Activated CD4-positive, alpha-beta memory T cell treated with anti-CD3 and anti-CD28 coated beads, Interleukin-2, amount 10 ng/mL, durations not matched to agents 7 days and 5 days (primary cell): ENCODE measurements at regions not wholly inside any gene's neighbourhood (a gene's known extent, or its start where the extent isn't known, plus 50 kb on each side); places are given as distances from the start of the nearest gene placed in this dataset.

Experiments used
- CTCF ChIA-PET: fragments of 350-600 bp; sonication (Branson Sonifier 250); formaldehyde crosslinking; loops from one replicate; lab custom pipeline; 2021; ENCODE audit warnings: antibody characterized with exemption, inconsistent platforms; lab: Charles Lee
- POLR2A ChIA-PET: fragments of 350-600 bp; sonication (Branson Sonifier 250); formaldehyde crosslinking; loops from one replicate; lab custom pipeline; 2021; ENCODE audit warnings: antibody characterized with exemption; lab: Charles Lee
- DNase-seq: peaks from one replicate; pipeline ENCODE4 v3.0.0-alpha.2; 2020
- H3K27ac Mint-ChIP-seq: one replicate; pipeline ENCODE4 v1.8.0; 2021; ENCODE audit warnings: mild to moderate bottlenecking, mixed read lengths
- H3K27me3 Mint-ChIP-seq: one replicate; pipeline ENCODE4 v1.8.0; 2021; ENCODE audit warnings: mixed read lengths
- H3K36me3 Mint-ChIP-seq: one replicate; pipeline ENCODE4 v1.8.0; 2021; ENCODE audit warnings: low read depth, mixed read lengths
- H3K4me1 Mint-ChIP-seq: one replicate; pipeline ENCODE4 v1.8.0; 2021; ENCODE audit warnings: mixed read lengths
- H3K4me3 Mint-ChIP-seq: one replicate; pipeline ENCODE4 v1.8.0; 2021; ENCODE audit warnings: mild to moderate bottlenecking, mixed read lengths
- H3K9me3 Mint-ChIP-seq: one replicate; pipeline ENCODE4 v1.8.0; 2021; ENCODE audit warnings: mixed read lengths

DNA sequence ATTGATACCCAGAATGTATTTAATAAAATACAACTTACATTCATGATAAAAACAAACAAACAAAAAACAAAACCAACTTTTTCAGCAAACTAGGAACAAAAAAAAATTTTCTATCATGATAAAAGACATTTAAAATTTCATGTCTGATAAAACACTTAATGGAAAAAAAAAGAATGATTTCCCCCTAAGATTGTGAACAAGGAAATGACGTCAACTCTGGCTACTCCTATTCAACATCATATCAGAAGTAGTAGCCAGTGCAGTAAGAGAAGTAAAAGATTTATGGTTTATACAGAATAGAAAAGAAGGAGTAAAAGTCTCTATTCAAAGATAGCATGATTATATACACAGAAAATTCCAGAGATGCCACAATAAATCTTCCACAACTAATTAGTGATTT is 1306.6 kb downstream of the FSCB start:
- CTCF ChIA-PET, result no interaction called here
- H3K27ac Mint-ChIP-seq, result no peak overlapping the region
- no peaks in the 10 kb centered on the region for H3K36me3 Mint-ChIP-seq
- H3K27me3 Mint-ChIP-seq, result no peaks in the 10 kb centered on the region
- no peaks in the 10 kb centered on the region for H3K9me3 Mint-ChIP-seq
- H3K4me1 Mint-ChIP-seq, result no peaks in the 10 kb centered on the region
- POLR2A ChIA-PET, result no interaction called here
- no peak overlapping the region for H3K4me3 Mint-ChIP-seq
- no peak for DNase-seq

DNA sequence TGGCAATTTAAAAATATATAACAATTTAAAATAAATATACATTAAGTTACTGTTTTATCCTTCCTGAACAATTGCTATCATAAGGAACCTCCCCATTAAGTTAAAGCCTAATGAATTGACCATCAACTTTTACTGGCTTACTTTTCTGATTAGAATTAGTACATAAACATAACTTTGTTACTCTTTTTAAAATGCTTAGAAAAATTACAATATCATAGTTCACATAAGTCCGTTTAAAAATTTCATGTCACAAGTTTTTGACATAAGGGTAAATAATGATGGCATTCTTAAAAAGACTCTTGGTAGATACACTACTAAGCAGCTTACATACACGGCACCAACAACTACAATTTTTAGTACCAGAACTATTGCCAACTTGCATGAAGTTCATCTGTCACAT is 1308.6 kb downstream of the FSCB start:
- no peak overlapping the region for H3K4me3 Mint-ChIP-seq
- no peaks in the 10 kb centered on the region for H3K36me3 Mint-ChIP-seq
- CTCF ChIA-PET, result no interaction called here
- H3K9me3 Mint-ChIP-seq, result no peaks in the 10 kb centered on the region
- no peak for DNase-seq
- POLR2A ChIA-PET, result no interaction called here
- H3K4me1 Mint-ChIP-seq, result no peaks in the 10 kb centered on the region
- no peak overlapping the region for H3K27ac Mint-ChIP-seq
- H3K27me3 Mint-ChIP-seq, result no peaks in the 10 kb centered on the region

DNA sequence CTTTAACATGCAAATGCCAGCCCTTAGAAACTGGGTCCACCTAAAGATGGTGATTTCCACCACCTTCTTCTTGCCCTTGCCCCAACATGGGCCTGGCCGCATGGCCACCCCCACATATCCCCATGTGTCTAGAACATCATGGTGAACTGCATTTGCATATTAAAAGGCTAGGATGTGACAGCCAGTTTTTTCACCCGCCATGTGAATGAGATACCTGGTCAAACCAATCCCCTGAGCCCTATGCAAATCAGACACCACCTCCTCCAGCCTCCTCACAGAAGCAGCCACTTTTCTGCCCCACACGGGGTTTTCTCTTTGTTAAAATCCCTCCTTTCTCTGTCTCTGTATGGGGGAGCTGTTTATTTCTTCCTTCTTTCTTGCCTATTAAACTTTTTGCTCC is 1322.5 kb downstream of the FSCB start:
- no peak overlapping the region for H3K27ac Mint-ChIP-seq
- no peaks in the 10 kb centered on the region for H3K27me3 Mint-ChIP-seq
- H3K9me3 Mint-ChIP-seq, result peaks cover 4% of the 10 kb centered on the region
- ChIA-PET CTCF (no interaction called here), POLR2A (no interaction called here)
- no peaks in the 10 kb centered on the region for H3K4me1 Mint-ChIP-seq
- no peak for DNase-seq
- no peak overlapping the region for H3K4me3 Mint-ChIP-seq
- H3K36me3 Mint-ChIP-seq, result no peaks in the 10 kb centered on the region

DNA sequence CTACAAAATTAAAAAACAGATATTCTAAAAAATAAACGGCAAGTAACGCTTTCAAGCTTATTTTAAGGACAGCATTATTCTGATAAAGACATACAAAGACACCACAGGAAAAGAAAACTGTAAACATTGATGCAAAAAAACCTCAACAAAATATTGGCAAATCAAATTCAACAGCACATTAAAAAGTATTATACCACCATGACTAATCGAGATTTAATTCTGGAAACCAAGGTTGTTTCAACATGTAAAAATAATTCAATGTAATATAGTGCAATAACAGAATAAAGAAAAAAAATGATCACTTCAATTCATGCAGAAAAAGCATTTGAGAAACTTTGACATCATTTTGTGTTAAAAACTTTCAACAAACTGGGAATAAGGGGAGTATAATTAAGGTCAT is 1323.2 kb downstream of the FSCB start:
- no peak for DNase-seq
- H3K4me1 Mint-ChIP-seq, result no peaks in the 10 kb centered on the region
- no peak overlapping the region for H3K27ac Mint-ChIP-seq
- no peaks in the 10 kb centered on the region for H3K27me3 Mint-ChIP-seq
- CTCF ChIA-PET, result no interaction called here
- H3K36me3 Mint-ChIP-seq, result no peaks in the 10 kb centered on the region
- H3K4me3 Mint-ChIP-seq, result no peak overlapping the region
- POLR2A ChIA-PET, result no interaction called here
- peaks cover 3% of the 10 kb centered on the region for H3K9me3 Mint-ChIP-seq

DNA sequence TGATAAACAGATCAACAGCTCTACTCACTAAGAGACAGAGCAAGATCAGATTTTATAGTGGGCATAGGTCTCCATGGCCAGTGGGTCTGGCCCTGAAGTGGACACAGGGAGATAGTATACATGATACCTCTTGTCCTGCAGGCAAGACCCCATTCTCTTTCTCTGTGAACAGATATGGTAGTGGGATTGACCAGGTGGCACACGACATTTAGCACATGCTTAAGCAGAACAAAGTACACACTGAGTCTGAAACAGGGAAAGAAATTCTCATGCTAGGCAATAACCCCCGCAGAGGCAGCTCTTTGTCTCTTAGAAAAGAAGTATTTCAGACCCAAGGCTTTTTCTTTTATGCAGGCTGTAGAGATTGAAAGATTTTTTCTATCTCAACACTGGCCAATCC is 1331.2 kb downstream of the FSCB start:
- Mint-ChIP-seq H3K36me3 (no peaks in the 10 kb centered on the region), H3K27me3 (no peaks in the 10 kb centered on the region), H3K4me1 (no peaks in the 10 kb centered on the region), H3K27ac (no peak overlapping the region), H3K9me3 (peaks cover 3% of the 10 kb centered on the region), H3K4me3 (no peak overlapping the region)
- CTCF ChIA-PET, result no interaction called here
- no peak for DNase-seq
- POLR2A ChIA-PET, result no interaction called here

DNA sequence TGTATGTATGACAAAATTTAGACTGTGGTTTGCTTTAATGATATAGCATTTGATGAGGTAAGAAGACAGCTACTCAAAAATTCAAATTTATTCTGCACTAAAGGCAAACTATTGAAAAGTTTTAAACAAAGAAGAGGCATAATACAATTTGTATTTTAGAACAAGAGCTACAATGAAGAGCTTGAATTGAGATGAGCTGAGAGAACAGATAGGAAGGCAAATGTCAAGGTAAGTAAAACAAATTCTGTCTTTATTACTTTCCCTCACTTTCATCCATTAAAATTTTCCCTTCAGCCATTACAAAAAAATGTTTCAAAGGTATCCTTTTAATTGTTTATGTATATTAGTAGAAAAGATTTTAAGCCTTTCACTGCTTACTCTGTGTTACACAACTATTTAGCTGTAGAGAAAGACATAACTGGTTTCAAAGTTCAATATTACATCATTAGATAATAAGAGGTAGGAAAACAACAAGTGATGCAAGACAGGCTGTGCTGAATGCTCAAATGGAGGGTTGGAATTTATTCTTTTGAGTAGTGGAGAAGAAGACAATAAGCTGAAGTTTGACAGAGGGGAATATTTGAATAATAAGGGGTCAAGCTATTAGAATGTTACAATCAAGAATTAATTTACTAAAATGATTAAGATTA is 1334.1 kb downstream of the FSCB start:
- H3K9me3 Mint-ChIP-seq, result no peaks in the 10 kb centered on the region
- no peak for DNase-seq
- ChIA-PET POLR2A (no interaction called here), CTCF (no interaction called here)
- no peak overlapping the region for H3K4me3 Mint-ChIP-seq
- no peak overlapping the region for H3K27ac Mint-ChIP-seq
- no peaks in the 10 kb centered on the region for H3K36me3 Mint-ChIP-seq
- no peaks in the 10 kb centered on the region for H3K27me3 Mint-ChIP-seq
- H3K4me1 Mint-ChIP-seq, result no peaks in the 10 kb centered on the region

DNA sequence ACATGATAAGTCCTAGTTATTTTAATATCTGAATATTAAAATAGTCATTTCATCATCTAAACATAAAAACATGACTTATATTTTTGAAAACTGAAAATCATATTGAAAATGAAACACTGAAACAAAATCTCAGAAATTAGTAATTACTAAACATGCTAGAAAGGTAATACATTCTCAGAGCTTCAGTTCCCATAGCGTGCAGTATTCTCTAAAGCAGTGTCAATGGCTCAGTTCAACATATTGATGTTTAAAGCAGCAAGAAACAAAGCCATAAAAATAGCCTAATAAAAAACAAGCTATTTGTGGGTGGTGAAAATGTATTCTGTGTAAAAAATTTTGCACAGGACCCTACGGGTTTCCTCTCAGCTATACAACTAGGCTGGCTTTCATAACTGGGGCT is 1337.4 kb downstream of the FSCB start:
- Mint-ChIP-seq H3K27me3 (no peaks in the 10 kb centered on the region), H3K27ac (no peak overlapping the region), H3K4me3 (no peak overlapping the region), H3K36me3 (no peaks in the 10 kb centered on the region), H3K9me3 (peaks cover 3% of the 10 kb centered on the region), H3K4me1 (no peaks in the 10 kb centered on the region)
- DNase-seq, result no peak
- CTCF ChIA-PET, result no interaction called here
- POLR2A ChIA-PET, result no interaction called here

DNA sequence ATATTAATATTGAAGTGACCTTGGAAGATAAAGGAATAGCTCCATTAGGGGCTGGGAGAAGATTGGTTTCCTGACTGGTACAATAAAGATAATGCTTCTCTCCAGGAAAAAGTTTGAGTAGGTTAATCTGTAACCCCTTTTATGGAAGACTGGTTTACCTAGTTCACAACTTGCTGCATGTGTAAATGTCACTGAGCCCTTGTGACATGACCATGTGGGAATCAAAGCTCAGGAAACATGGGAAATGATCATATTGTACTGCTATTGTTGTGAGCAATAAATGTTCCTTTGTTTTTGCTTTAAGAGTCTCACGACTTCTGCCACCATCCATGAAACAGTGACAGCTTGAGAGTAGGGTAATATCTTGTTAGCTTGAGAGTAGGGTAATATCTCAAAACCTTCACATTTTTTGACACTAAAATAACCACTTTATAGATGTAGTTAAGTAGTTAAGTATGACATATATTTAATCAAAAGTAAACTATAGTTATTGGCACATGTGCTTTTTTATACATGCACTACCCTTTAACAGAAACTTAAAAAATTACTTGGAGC is 1338.6 kb downstream of the FSCB start:
- Mint-ChIP-seq H3K27ac (no peak overlapping the region), H3K9me3 (peaks cover 8% of the 10 kb centered on the region), H3K4me1 (no peaks in the 10 kb centered on the region), H3K4me3 (no peak overlapping the region), H3K27me3 (no peaks in the 10 kb centered on the region), H3K36me3 (no peaks in the 10 kb centered on the region)
- DNase-seq, result no peak
- POLR2A ChIA-PET, result no interaction called here
- CTCF ChIA-PET, result no interaction called here

DNA sequence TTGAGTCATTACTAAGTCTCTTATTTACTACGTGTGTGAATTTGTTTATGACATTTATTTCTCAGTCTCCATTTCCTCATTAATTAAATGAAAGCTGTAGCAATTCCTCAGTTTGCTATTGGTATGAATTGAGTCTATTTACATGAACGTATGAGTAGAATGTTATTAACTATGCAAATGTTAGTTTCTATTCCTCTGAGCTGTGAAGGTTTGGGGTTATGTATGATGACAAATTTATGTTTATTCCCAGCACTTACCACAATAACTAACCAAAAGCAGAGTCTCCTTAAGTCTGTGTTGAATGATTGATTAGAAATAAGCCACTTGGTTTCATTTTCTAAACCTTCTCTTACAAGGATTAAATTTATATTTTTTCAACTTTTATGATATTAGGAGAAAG is 1340.9 kb downstream of the FSCB start:
- no peak overlapping the region for H3K27ac Mint-ChIP-seq
- ChIA-PET POLR2A (no interaction called here), CTCF (no interaction called here)
- peaks cover 9% of the 10 kb centered on the region for H3K9me3 Mint-ChIP-seq
- H3K4me3 Mint-ChIP-seq, result no peak overlapping the region
- DNase-seq, result no peak
- H3K36me3 Mint-ChIP-seq, result no peaks in the 10 kb centered on the region
- H3K27me3 Mint-ChIP-seq, result no peaks in the 10 kb centered on the region
- H3K4me1 Mint-ChIP-seq, result no peaks in the 10 kb centered on the region

DNA sequence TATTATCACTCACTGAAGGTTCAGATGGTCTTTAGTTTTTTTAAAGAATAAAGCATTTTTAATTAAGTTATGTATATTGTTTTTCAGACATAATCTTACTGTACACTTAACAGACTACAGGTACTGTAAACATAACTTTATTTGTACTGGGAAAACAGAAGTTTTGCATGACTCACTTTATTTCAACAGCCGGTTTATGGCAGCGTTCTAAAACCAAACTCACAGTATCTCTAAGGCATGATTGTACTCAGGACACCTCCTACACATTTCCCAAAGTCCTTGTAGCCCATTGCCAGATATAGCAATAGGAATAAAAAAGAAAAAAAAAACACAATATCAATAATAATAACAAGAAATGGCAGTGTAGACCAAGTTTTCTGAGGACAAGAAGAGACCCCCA is 1341.4 kb downstream of the FSCB start:
- ChIA-PET POLR2A (no interaction called here), CTCF (no interaction called here)
- DNase-seq, result no peak
- Mint-ChIP-seq H3K4me3 (no peak overlapping the region), H3K9me3 (peaks cover 9% of the 10 kb centered on the region), H3K27ac (no peak overlapping the region), H3K36me3 (no peaks in the 10 kb centered on the region), H3K4me1 (no peaks in the 10 kb centered on the region), H3K27me3 (no peaks in the 10 kb centered on the region)

DNA sequence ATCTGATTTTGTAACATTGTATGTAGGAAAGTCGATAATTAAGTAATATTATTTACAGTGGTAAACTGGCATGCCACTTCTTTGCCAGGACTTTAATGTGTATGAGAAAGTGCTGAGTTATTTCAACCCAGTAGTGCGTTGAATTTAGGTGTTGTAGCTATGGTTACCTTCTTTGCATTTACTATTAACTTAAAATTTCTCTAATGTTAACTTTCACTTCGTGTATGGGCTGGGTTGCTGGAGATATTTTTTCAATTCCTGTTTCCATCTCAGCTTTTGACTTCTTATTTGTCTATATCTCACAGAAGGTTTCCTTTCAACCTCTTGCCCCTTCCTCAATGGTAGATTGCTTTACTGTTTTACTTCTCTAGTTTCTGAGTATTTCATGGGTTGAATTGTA is 1345.6 kb downstream of the FSCB start:
- ChIA-PET POLR2A (no interaction called here), CTCF (no interaction called here)
- Mint-ChIP-seq H3K27ac (no peak overlapping the region), H3K36me3 (no peaks in the 10 kb centered on the region), H3K27me3 (no peaks in the 10 kb centered on the region), H3K4me3 (no peak overlapping the region), H3K4me1 (no peaks in the 10 kb centered on the region), H3K9me3 (peaks cover 9% of the 10 kb centered on the region)
- no peak for DNase-seq

DNA sequence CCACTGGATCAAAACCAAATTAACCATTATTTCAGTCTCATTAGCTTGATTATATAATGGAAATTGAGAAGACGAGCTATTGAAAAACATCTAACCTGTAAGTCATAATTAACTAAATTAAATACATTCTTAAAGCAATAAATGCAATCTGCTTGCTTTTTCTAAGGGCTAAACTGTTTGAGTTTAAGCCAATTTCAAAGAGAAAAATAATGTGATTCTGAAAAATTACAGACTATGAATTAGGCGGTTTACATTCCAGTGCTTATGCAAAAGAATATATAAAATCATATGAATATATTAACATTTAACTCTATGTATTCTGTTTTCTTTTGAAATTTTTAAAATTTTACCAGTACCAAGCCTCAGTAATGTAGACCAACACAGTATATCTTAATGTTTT is 1349.4 kb downstream of the FSCB start:
- no peak overlapping the region for H3K27ac Mint-ChIP-seq
- H3K27me3 Mint-ChIP-seq, result no peaks in the 10 kb centered on the region
- ChIA-PET CTCF (no interaction called here), POLR2A (no interaction called here)
- H3K9me3 Mint-ChIP-seq, result peaks cover 6% of the 10 kb centered on the region
- DNase-seq, result no peak
- H3K36me3 Mint-ChIP-seq, result no peaks in the 10 kb centered on the region
- no peaks in the 10 kb centered on the region for H3K4me1 Mint-ChIP-seq
- H3K4me3 Mint-ChIP-seq, result no peak overlapping the region

DNA sequence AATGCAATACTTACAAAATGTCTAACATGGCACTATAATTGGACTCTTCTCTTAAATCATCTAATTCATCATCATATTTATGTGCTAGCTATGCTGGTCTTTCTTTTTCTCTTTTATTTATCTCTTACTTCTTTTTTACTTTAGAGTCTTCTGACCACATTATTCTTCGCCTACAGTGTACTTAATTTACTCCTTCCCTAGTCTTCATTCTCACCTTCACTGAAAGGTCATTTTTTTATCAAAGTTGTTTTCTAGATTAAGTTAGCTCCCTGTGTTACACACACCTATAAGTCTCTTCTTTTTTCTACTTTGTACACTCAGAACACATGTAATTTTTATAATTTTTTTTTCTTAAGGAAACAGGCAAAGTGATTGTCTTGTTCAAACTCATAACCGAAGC is 1351.2 kb downstream of the FSCB start:
- ChIA-PET POLR2A (no interaction called here), CTCF (no interaction called here)
- Mint-ChIP-seq H3K4me3 (no peak overlapping the region), H3K27ac (no peak overlapping the region), H3K27me3 (no peaks in the 10 kb centered on the region), H3K4me1 (no peaks in the 10 kb centered on the region), H3K9me3 (peaks cover 7% of the 10 kb centered on the region), H3K36me3 (no peaks in the 10 kb centered on the region)
- no peak for DNase-seq

DNA sequence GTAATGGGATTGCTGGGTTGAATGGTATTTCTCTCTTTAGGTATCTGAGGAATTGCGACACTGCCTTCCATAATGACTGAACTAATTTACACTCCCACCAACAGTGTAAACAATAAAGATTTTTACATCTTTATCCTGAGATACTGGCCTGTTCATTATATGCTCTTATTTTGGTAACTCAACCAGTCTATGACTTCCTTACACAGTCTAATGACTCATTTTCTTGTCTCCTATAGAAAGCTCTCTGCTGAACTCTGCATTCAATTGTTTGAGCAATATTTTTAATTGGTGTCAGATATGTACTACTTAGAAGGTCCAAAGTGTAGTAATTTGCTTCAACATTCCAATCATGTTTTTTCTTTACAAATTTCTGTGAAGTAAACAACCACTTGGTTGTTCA is 1351.8 kb downstream of the FSCB start:
- no peak for DNase-seq
- H3K9me3 Mint-ChIP-seq, result peaks cover 7% of the 10 kb centered on the region
- ChIA-PET POLR2A (no interaction called here), CTCF (no interaction called here)
- no peak overlapping the region for H3K4me3 Mint-ChIP-seq
- no peaks in the 10 kb centered on the region for H3K27me3 Mint-ChIP-seq
- H3K36me3 Mint-ChIP-seq, result no peaks in the 10 kb centered on the region
- H3K27ac Mint-ChIP-seq, result no peak overlapping the region
- H3K4me1 Mint-ChIP-seq, result no peaks in the 10 kb centered on the region
